NB4 (cell line): ENCODE measurements at regions not wholly inside any gene's neighbourhood (a gene's known extent, or its start where the extent isn't known, plus 50 kb on each side); places are given as distances from the start of the nearest gene placed in this dataset.

Experiments
- DNase-seq: peaks from one replicate; pipeline ENCODE4 v3.0.0; 2010; ENCODE audit warnings: low read depth
- H3K4me3 ChIP-seq: one replicate; pipeline ENCODE4 v1.5.1; 2011; ENCODE audit warnings: mild to moderate bottlenecking, low read depth, low read length, moderate library complexity
- CTCF ChIP-seq: IDR thresholded peaks from one replicate; pipeline ENCODE4 v1.5.1; 2012; ENCODE audit warnings: low read depth, low read length
- MAX ChIP-seq: IDR thresholded peaks from 2 replicates; pipeline ENCODE4 v1.6.1; 2011; ENCODE audit warnings: low read depth, low read length
- MYC ChIP-seq: IDR thresholded peaks from 2 replicates; pipeline ENCODE4 v1.6.1; 2011; ENCODE audit warnings: low read depth, low read length
- POLR2A ChIP-seq: IDR thresholded peaks from 2 replicates; pipeline ENCODE4 v1.6.1; 2011; ENCODE audit warnings: mild to moderate bottlenecking; ENCODE audit not compliant: insufficient read length; ENCODE audit errors: extremely low read depth

- TF ChIP-seq MYC (no peak), POLR2A (no peak), CTCF (no peak), MAX (no peak)
- no peak for DNase-seq
- no peak overlapping the region for H3K4me3 ChIP-seq
Measured at GRCh38 chr11:91660036-91660435, 564.6 kb upstream of the FAT3 start.

GRCh38 chr11:91654686-91655085 lies 569.9 kb upstream of the FAT3 start:
- DNase-seq, result no peak
- H3K4me3 ChIP-seq, result no peak overlapping the region
- no peak for TF ChIP-seq MAX
- TF ChIP-seq MYC, result no peak
- TF ChIP-seq CTCF, result no peak
- TF ChIP-seq POLR2A, result no peak

- TF ChIP-seq MYC, result no peak
- no peak for TF ChIP-seq CTCF
- no peak for TF ChIP-seq MAX
- no peak for TF ChIP-seq POLR2A
- DNase-seq, result no peak
- H3K4me3 ChIP-seq, result no peak overlapping the region
Measured at GRCh38 chr11:91653079-91653754, 571.4 kb upstream of the FAT3 start.

GRCh38 chr11:91650802-91651201 lies 573.8 kb upstream of the FAT3 start:
- no peak for DNase-seq
- no peak for TF ChIP-seq POLR2A
- TF ChIP-seq CTCF, result no peak
- TF ChIP-seq MYC, result no peak
- no peak for TF ChIP-seq MAX
- H3K4me3 ChIP-seq, result no peak overlapping the region

- DNase-seq, result no peak
- TF ChIP-seq CTCF, result no peak
- TF ChIP-seq MAX, result no peak
- no peak for TF ChIP-seq POLR2A
- TF ChIP-seq MYC, result no peak
- H3K4me3 ChIP-seq, result no peak overlapping the region
Measured at GRCh38 chr11:91641153-91641552, 583.5 kb upstream of the FAT3 start.
